Astrocyte (in vitro differentiated cells and primary cell): ENCODE measurements at regions not wholly inside any gene's neighbourhood (a gene's known extent, or its start where the extent isn't known, plus 50 kb on each side); places are given as distances from the start of the nearest gene placed in this dataset.

Source experiments
- EZH2 ChIP-seq: IDR thresholded peaks from 2 replicates; pipeline ENCODE4 v1.6.1; 2012; ENCODE audit warnings: mild to moderate bottlenecking, low read length, inconsistent platforms; ENCODE audit not compliant: insufficient read depth
- TF ChIP-seq, protein P1 (sequence below): IDR thresholded peaks from 2 replicates; pipeline ENCODE4 v1.5.1; 2011; ENCODE audit warnings: low read depth, mild to moderate bottlenecking, inconsistent platforms, low read length, moderate library complexity; ENCODE audit not compliant: insufficient read depth

DNA sequence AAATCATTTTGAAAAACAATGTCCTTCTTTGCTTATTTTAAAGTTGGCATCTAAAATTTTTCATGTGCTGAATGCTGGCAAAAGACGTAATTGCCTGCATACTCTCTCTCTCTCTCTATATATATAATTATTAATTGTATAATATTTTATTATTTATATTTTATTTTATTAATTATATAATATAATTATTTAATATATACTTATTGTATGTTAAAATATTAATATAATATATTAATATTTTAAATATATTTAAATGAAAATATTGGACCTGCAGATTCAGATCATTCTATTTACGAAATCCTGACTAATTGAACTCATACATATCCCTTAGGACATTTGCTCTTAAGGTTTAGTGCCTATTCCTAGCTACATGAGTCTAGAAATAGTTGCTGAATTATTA is 144.7 kb upstream of the VCX start:
- TF ChIP-seq EZH2, result no peak
- TF ChIP-seq, protein P1, sequence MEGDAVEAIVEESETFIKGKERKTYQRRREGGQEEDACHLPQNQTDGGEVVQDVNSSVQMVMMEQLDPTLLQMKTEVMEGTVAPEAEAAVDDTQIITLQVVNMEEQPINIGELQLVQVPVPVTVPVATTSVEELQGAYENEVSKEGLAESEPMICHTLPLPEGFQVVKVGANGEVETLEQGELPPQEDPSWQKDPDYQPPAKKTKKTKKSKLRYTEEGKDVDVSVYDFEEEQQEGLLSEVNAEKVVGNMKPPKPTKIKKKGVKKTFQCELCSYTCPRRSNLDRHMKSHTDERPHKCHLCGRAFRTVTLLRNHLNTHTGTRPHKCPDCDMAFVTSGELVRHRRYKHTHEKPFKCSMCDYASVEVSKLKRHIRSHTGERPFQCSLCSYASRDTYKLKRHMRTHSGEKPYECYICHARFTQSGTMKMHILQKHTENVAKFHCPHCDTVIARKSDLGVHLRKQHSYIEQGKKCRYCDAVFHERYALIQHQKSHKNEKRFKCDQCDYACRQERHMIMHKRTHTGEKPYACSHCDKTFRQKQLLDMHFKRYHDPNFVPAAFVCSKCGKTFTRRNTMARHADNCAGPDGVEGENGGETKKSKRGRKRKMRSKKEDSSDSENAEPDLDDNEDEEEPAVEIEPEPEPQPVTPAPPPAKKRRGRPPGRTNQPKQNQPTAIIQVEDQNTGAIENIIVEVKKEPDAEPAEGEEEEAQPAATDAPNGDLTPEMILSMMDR, result no peak
